ENCODE measurements at regions not wholly inside any gene's neighbourhood (a gene's known extent, or its start where the extent isn't known, plus 50 kb on each side); places are given as distances from the start of the nearest gene placed in this dataset.
A peak's percentile ranks its signal among the peaks of the same experiment; 100 is the strongest.

- TF ChIP-seq GATA2 (IDR thresholded peaks at IDR 0.05; ENCODE audit: low read depth, low read length) (peak; percentile 92), GATA3 (IDR thresholded peaks at IDR 0.05; ENCODE audit: low read depth, low read length) (peak; percentile 65; the same call in 1 of the 2 replicates)
Measured at GRCh38 chr20:41837669-41838224, 219.6 kb upstream of the CHD6 start.

Data from SH-SY5Y (cell line).